NCI-H146 treated with DMSO at 0.1 percent for 48 hours (cell line): ENCODE measurements at regions not wholly inside any gene's neighbourhood (a gene's known extent, or its start where the extent isn't known, plus 50 kb on each side); places are given as distances from the start of the nearest gene placed in this dataset.

ENCODE experiments used
- DNase-seq: peaks from one replicate; lab custom pipeline; 2025; ENCODE audit not compliant: unreplicated experiment; lab: John Stamatoyannopoulos, UW

- DNase-seq: no peak
Observed at GRCh38 chr11:70020336-70021214, 57.5 kb upstream of the ANO1 start.

- no peak for DNase-seq
Observed at GRCh38 chr11:70021586-70021985, 56.5 kb upstream of the ANO1 start.

- no peak for DNase-seq
Observed at GRCh38 chr11:70024036-70024772, 53.9 kb upstream of the ANO1 start.

- no peak for DNase-seq
Observed at GRCh38 chr11:70024773-70025045, 53.4 kb upstream of the ANO1 start.

- DNase-seq: no peak
Observed at GRCh38 chr11:70025308-70025707, 52.8 kb upstream of the ANO1 start.

- DNase-seq: no peak
Observed at GRCh38 chr11:70026012-70026411, 52.1 kb upstream of the ANO1 start.

DNA sequence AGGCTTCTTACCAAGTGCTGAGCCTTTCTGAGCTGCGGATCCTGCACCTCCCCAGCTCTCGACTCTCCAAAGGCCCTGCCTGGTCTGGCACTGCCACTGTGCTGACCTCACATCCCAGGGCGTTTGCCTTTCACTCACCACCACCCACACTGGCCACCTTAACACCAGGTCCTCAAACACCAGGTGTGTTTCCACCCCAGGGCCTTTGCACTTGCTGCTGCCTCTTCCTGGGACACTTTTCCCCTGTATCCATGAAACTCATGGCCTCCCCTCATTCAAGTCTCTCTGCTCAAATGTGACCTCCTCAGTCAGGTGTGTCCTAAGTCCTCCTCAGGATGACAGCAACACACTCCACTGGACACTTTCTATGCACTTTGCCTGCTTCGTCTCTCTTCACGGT is 51.4 kb upstream of the ANO1 start:
- DNase-seq: no peak

DNA sequence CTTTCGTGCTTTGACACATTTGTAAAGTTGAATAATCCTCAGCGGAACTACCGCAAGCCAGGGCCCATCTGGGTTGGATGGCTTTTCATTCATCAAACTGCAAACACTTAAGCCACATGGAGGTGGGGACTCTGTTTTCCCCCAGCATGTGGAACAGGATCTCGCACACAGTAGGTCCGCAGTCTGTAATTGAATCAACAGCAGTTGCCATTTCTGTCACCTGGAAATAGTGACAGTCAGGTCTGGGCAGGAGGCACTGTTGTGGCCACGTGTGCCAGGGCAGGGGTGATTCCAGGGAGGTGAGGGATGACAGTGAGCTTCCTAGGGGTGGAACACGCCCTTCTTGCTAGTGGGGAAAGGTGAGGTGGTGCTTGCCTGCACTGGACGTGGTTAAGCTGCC is 50.7 kb upstream of the ANO1 start:
- DNase-seq: no peak

GRCh38 chr11:70028147-70028855 is 49.8 kb upstream of the ANO1 start:
- DNase-seq: no peak
